Nephron progenitor cell (in vitro differentiated cells): ENCODE measurements at regions not wholly inside any gene's neighbourhood (a gene's known extent, or its start where the extent isn't known, plus 50 kb on each side); places are given as distances from the start of the nearest gene placed in this dataset.

Experiments used
- DNase-seq: peaks from one replicate; pipeline ENCODE4 v3.0.0; 2021
- H3K27ac Mint-ChIP-seq: 2 replicates; pipeline ENCODE4 v1.8.0; 2021; ENCODE audit warnings: mild to moderate bottlenecking, moderate library complexity, mixed read lengths
- H3K27me3 Mint-ChIP-seq: 2 replicates; pipeline ENCODE4 v1.8.0; 2021; ENCODE audit warnings: mild to moderate bottlenecking, low read depth, mixed read lengths; ENCODE audit not compliant: poor library complexity
- H3K36me3 Mint-ChIP-seq: 2 replicates; pipeline ENCODE4 v1.8.0; 2021; ENCODE audit warnings: low read depth, mixed read lengths
- H3K4me1 Mint-ChIP-seq: 2 replicates; pipeline ENCODE4 v1.8.0; 2021; ENCODE audit warnings: mixed read lengths
- H3K4me3 Mint-ChIP-seq: 2 replicates; pipeline ENCODE4 v1.8.0; 2021; ENCODE audit warnings: mild to moderate bottlenecking, moderate library complexity, mixed read lengths
- H3K9me3 Mint-ChIP-seq: 2 replicates; pipeline ENCODE4 v1.8.0; 2021; ENCODE audit warnings: mild to moderate bottlenecking, moderate library complexity, mixed read lengths
- CTCF ChIP-seq: fragments of 200-600 bp; sonication (generic); IDR thresholded peaks from 2 replicates; pipeline ENCODE4 v1.5.0; 2021; ENCODE audit warnings: antibody characterized with exemption

GRCh38 chr14:23828001-23828400 is 125.6 kb upstream of the DHRS4 start:
- no peak for TF ChIP-seq CTCF
- H3K4me3 Mint-ChIP-seq: no peak overlapping the region
- H3K9me3 Mint-ChIP-seq: peaks cover 26% of the 10 kb centered on the region
- H3K27ac Mint-ChIP-seq: no peak overlapping the region
- peaks cover 29% of the 10 kb centered on the region for H3K27me3 Mint-ChIP-seq
- no peak for DNase-seq
- no peaks in the 10 kb centered on the region for H3K4me1 Mint-ChIP-seq
- no peaks in the 10 kb centered on the region for H3K36me3 Mint-ChIP-seq

GRCh38 chr14:23828616-23829015 is 125.0 kb upstream of the DHRS4 start:
- H3K4me1 Mint-ChIP-seq: no peaks in the 10 kb centered on the region
- no peak for TF ChIP-seq CTCF
- H3K36me3 Mint-ChIP-seq: no peaks in the 10 kb centered on the region
- H3K4me3 Mint-ChIP-seq: no peak overlapping the region
- H3K27me3 Mint-ChIP-seq: peaks cover 28% of the 10 kb centered on the region
- no peak for DNase-seq
- no peak overlapping the region for H3K27ac Mint-ChIP-seq
- peaks cover 26% of the 10 kb centered on the region for H3K9me3 Mint-ChIP-seq

- peaks cover 21% of the 10 kb centered on the region for H3K27me3 Mint-ChIP-seq
- H3K36me3 Mint-ChIP-seq: no peaks in the 10 kb centered on the region
- H3K27ac Mint-ChIP-seq: no peak overlapping the region
- no peak for DNase-seq
- no peaks in the 10 kb centered on the region for H3K4me1 Mint-ChIP-seq
- H3K4me3 Mint-ChIP-seq: no peak overlapping the region
- no peak for TF ChIP-seq CTCF
- H3K9me3 Mint-ChIP-seq: peaks cover 20% of the 10 kb centered on the region
Measured at GRCh38 chr14:23829736-23830471, 123.7 kb upstream of the DHRS4 start.

- Mint-ChIP-seq H3K36me3 (no peaks in the 10 kb centered on the region), H3K27ac (no peak overlapping the region), H3K4me3 (no peak overlapping the region), H3K4me1 (no peaks in the 10 kb centered on the region), H3K9me3 (peaks cover 13% of the 10 kb centered on the region), H3K27me3 (peaks cover 17% of the 10 kb centered on the region)
- TF ChIP-seq CTCF: no peak
- DNase-seq: no peak
Measured at GRCh38 chr14:23831596-23831995, 122.0 kb upstream of the DHRS4 start.

GRCh38 chr14:23861666-23862065 is 91.9 kb upstream of the DHRS4 start:
- no peak overlapping the region for H3K27ac Mint-ChIP-seq
- no peaks in the 10 kb centered on the region for H3K36me3 Mint-ChIP-seq
- no peak for DNase-seq
- peaks cover 13% of the 10 kb centered on the region for H3K27me3 Mint-ChIP-seq
- H3K4me1 Mint-ChIP-seq: peaks cover 12% of the 10 kb centered on the region
- no peaks in the 10 kb centered on the region for H3K9me3 Mint-ChIP-seq
- TF ChIP-seq CTCF: no peak
- H3K4me3 Mint-ChIP-seq: no peak overlapping the region

GRCh38 chr14:23862513-23862912 is 91.1 kb upstream of the DHRS4 start:
- H3K27me3 Mint-ChIP-seq: peaks cover 8% of the 10 kb centered on the region
- H3K36me3 Mint-ChIP-seq: no peaks in the 10 kb centered on the region
- no peaks in the 10 kb centered on the region for H3K9me3 Mint-ChIP-seq
- H3K4me3 Mint-ChIP-seq: no peak overlapping the region
- TF ChIP-seq CTCF: no peak
- DNase-seq: no peak
- H3K4me1 Mint-ChIP-seq: peaks cover 12% of the 10 kb centered on the region
- H3K27ac Mint-ChIP-seq: no peak overlapping the region
